GM18907 (cell line): ENCODE measurements at regions not wholly inside any gene's neighbourhood (a gene's known extent, or its start where the extent isn't known, plus 50 kb on each side); places are given as distances from the start of the nearest gene placed in this dataset.
"Not testable (repeated sequence)": the region's sequence is repeated elsewhere in the genome, so short reads cannot be mapped to it uniquely, and the experiment has no call there.

Source experiments
- ATAC-seq: cut with Tn5 transposase; IDR thresholded peaks from one replicate; pipeline ENCODE4 v1.9.1; 2021; ENCODE audit warnings: mild to moderate bottlenecking, moderate library complexity; ENCODE audit not compliant: unreplicated experiment

DNA sequence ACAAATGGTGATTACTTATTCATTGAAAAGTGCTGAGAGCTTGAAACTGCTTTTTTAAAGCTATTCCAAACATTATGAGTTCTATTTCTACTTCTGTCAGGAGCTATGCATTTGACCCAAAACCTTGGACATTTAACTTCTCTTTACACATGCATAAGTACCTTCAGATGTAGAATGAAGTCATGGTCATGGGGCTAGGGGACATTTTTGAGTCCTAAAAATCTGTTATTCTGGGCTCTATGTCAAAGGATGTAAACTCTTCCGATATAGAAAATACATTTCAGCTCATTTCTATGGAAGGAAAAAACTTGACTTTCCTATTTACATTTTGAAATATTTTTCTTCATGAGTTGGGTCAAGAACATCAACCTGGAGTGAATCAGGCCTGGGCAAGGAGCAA is 179.5 kb upstream of the CXCL12 start:
- no peak for ATAC-seq

GRCh38 chr10:44564790-44565189 is 179.9 kb upstream of the CXCL12 start:
- no peak for ATAC-seq

- no peak for ATAC-seq
These were observed 181.9 kb upstream of the CXCL12 start for GRCh38 chr10:44566786-44567185.

DNA sequence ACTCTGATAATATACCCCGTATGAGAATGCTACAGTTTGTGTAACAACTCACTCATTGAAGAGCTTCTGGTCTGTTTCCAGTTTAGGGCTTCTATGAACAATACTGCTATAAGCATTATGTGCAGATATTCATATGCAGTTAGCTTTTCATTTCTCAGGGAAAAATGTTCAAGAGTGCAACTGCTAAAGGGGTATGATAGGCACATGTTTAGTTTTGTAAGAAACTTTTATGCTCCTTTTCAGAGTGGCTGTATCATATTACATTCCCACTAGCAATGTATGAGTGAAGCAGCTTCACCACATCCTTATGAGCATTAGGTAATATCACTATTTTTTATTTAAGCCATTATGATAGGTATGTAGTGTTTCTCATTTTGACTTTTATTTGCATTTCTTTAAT is 182.6 kb upstream of the CXCL12 start:
- ATAC-seq, result no peak

- ATAC-seq, result no peak
These were observed 184.5 kb upstream of the CXCL12 start for GRCh38 chr10:44569193-44570091.

- ATAC-seq, result no peak
These were observed 186.8 kb upstream of the CXCL12 start for GRCh38 chr10:44571701-44572100.

- ATAC-seq, result no peak
These were observed 187.2 kb upstream of the CXCL12 start for GRCh38 chr10:44572146-44572545.

DNA sequence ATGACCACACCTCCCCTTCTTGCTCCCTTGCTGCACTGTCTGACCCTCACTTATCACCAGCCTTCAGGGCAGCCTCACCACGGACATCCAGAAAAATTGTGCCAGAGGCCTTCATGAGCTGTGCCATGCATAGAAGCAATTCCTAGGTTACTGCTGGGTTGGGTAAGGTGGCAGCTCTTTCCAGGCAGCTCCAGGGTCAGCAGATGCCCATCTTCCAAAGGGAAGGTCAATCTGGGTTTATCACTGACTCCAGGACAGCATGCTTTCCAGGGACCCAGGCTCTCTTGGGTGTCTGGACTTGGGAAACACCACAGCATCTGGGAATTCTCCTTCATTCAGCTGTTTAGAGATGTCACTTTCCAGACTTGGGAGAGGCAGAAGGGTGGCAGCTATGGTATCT is 188.9 kb upstream of the CXCL12 start:
- no peak for ATAC-seq

DNA sequence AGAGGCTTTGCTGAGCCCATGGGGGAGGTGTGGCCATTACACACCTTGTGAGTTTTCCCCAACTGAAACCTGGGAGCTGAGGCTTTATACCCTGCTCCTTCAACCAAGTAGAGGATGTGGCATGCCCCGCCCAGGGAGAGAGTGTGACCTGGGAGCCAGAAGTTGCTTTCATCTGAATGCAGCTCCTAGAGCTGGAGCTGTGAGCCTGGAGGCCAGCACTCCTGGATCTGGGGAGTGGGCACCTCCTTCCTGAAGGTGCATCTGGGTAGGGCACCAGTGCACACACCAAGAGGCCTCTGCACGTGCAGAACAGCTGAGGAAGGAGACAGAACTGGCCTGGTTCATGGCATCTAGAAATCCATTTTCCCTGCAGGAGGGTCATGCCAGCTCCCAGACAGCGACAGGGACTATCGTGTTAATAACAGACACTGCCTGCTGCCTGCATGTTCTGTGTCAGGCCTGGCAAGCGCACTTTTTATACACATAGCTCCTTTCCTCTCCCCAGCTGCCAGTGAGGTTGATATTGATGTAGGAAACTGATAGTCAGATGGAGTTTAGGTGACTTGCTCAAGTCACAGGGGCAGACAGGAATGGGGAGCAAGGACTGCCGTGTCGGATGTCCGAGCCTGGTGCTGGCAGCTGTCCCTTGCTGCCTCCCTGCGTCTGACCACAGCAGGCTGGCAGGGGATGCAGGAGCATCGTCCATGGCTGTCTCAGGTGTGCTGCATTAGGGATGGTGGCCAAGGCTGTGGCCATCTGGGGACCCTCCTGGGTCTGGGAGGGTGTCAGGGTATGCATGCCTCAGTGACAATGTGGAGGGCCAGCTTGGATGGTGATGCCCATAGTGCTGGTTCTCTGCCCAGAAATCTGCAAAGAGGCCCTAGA is 189.9 kb upstream of the CXCL12 start:
- ATAC-seq, result no peak

DNA sequence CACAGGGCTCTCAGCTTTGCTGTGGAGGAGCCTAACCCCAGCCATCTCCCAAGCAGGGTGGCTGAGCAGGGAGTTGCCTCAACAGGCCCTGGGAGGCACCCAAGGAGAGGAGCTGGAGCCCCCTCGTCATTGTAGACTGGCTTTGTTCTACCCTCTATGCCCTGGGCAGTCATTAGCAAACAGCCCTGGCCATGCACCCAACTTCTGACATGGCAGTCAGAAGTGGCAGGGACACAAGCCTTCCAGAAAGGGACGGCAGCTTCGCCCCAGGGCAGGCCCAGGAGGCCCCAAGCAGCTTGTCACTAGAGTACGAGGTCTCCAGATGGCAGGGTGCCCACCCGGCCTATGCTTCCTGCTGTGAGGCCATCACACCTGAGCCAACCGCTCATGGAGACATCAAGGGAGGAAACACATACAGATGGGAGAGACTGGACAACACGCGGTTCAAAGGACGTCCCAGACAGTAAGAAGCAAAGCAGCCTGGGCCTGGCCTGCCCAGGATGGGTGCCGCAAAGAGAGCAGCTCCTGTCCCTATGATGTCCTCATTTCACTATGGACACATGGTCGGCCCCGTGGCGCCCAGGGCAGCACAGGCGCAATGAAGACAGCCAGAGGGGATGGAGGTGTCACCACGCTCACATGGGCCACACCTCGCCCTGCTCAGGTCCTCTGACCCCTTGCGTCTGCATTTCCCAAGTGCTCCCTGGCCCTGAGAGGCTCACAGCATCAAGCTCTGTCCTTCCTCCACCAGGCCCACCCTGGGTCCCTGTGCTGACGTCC is 190.9 kb upstream of the CXCL12 start:
- ATAC-seq, result no peak

DNA sequence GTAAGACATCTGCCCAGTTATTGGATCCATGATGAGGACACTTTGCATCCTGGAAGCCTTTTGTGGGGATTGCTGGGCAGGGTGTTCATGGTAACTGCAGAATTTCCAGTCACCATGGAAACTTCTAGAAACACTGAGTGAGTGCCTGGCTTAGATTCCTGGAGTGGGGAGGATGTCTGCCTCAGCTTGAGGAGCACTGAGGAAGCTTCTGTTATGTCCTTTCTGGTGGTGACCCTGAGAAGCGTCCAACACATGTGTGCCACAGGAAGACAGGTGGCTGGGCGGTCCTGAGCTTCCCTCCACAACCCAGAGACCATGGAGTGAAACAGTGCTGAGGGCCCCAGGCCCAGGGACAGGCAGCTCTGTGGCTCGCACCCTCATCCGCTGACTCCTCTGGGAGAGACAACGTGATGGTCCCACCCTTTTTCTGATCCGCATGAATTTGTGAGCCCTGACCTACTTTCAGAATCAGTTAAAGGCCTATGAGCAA is 191.8 kb upstream of the CXCL12 start:
- no peak for ATAC-seq

DNA sequence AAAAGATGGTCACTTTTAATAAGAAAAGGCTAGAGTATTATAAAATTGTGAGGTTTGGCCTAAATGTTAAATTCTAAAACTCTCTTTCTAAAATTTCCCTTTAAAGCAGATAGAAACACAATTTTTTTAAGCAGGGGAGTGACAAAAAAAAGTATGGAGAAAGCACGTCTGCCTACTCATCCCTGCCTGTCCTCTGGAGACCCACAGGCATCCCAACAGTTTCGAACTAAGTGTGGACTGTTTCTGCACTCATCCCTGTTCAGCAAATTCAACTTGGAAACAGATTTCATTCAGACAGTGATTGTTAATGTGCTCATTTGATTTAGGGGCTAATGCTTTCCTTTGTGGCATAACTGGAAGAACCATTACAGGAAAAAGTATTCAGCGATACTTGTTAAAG is 192.6 kb upstream of the CXCL12 start:
- no peak for ATAC-seq

DNA sequence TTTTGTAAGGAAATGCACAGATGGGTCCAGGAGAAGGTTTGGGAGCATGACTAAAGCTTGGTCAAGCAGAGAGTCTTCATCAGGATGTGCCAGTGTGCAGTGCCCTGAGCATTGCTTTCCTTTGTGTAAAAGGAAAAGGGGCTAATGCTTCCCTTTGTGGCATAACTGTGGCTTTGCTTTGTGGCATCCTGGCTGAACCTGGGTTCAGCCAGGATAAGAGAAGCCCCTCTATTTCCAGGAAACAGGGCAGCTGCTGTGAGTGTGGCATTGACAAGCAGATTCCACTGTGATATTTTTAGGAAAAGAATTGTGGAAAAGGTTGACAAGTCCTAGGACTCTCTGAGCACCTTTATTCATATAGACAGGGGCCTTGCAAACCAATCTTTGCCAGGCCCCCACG is 193.4 kb upstream of the CXCL12 start:
- ATAC-seq, result no peak

DNA sequence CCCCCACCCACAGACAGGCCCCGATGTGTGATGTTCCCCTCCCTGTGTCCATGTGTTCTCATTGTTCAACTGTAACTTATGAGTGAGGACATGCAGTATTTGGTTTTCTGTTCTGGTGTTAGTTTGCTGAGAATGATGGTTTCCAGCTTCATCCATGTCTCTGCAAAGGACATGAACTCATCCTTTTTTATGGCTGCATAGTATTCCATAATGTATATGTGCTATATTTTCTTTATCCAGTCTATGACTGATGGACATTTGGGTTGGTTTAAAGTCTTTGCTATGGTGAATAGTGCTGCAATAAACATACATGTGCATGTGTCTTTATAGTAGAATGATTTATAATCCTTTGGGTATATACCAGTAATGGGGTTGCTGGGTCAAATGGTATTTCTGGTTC is 194.1 kb upstream of the CXCL12 start:
- not testable (repeated sequence) for ATAC-seq

- ATAC-seq, result no peak
These were observed 197.1 kb upstream of the CXCL12 start for GRCh38 chr10:44581996-44582395.

GRCh38 chr10:44587488-44588318 is 202.8 kb upstream of the CXCL12 start:
- ATAC-seq, result no peak

- no peak for ATAC-seq
These were observed 204.5 kb upstream of the CXCL12 start for GRCh38 chr10:44589181-44589943.

DNA sequence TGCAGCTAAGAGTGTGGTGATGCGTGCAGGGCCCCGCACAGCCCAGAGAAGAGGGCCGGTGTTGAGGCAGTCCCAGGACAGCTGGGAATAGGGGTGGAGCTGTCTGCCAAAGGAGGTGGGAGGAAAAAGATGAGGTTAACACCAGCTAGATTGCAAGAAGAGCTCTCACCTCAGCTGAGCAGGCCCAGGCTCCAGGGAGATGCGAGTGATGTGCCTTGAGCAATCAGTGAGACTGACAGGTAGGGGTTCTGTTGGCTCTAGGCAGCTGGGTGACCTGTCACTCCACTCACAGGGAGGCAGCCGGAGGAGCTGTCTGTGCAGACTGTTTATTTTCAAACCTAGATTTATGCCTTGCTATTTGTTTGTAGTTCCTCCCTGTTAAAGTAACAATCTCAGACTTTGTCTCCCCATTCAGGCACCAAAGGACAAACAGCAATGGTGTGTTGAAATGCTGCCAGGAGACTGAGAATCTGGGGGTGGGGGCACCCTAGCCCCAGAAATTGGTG is 205.1 kb upstream of the CXCL12 start:
- no peak for ATAC-seq

GRCh38 chr10:44591911-44592310 is 207.0 kb upstream of the CXCL12 start:
- no peak for ATAC-seq
